GM21576 (cell line): ENCODE measurements at regions not wholly inside any gene's neighbourhood (a gene's known extent, or its start where the extent isn't known, plus 50 kb on each side); places are given as distances from the start of the nearest gene placed in this dataset.

ENCODE experiments used
- ATAC-seq: cut with Tn5 transposase; IDR thresholded peaks from one replicate; pipeline ENCODE4 v1.9.1; 2021; ENCODE audit warnings: mild to moderate bottlenecking, moderate library complexity; ENCODE audit not compliant: unreplicated experiment

DNA sequence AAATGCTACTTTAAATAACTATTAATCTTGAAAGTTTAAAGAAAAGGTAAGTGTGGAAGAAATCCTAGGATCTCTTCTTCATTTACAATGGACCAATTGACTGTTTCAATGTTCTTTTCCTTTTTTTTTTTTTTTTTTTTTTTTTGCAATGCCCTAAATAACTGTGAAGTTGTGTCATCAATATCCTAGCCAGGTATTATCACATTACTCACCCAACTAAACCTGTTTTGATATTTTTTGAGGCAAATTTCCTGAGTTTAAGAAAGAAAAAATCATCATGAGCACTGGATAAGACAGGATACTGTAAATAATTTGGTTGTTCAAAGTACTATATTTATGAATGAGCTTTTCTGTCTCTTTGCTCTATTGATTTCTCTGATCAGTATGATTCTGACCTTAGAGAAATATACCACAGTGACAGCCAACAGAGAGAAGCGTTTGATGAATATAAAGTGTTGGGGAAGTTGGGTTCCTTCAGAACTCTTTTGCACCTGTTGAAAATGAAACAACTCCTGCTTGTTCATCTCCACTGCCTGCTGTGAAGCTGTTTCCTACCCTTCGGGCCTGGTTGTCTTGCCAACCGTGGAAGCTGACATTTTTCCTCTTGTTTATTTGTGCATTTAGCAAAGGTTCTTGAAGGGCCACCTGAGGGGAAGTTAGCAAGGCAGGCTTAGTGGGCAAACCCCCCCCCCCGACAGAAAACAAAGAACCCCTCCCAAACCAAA lies 1220.5 kb upstream of the SLC10A2 start:
- no peak for ATAC-seq

DNA sequence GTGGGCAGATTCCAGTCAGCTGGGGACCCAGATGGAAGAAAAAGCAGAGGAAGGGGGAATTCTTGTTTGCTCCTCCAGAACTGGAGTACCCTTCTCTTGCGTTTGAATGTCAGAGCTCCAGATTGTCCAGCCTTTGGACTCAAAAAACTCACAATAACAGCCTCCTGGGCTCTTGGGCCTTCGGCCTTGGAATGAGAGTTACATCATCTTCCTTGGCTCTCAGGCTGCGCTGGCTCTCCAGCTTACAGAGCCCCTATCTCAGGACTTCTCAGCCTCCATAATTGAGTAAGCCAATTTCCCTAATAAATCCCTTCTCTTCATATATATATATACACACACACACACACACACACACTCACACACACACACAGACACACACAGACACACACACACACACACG lies 1215.7 kb upstream of the SLC10A2 start:
- no peak for ATAC-seq

DNA sequence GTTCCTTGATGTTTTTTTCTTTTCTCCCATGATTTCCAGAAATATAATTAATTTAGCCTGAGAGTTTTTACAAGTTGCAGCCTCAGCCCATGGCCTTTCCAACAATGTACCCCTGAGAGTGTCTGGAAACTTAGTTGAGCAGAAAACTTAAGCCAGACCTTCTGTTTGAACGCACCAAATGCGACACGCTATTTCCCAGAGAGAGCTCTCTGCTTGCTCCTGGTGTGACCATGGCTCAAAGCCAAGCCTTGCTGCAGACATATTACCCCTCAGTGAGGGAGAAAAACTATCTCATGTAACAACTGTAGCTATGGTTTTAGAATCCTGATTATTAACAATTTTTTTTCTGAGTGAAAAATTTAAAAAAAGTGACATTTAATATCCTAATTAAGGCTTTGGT lies 1204.5 kb upstream of the SLC10A2 start:
- ATAC-seq, result no peak

DNA sequence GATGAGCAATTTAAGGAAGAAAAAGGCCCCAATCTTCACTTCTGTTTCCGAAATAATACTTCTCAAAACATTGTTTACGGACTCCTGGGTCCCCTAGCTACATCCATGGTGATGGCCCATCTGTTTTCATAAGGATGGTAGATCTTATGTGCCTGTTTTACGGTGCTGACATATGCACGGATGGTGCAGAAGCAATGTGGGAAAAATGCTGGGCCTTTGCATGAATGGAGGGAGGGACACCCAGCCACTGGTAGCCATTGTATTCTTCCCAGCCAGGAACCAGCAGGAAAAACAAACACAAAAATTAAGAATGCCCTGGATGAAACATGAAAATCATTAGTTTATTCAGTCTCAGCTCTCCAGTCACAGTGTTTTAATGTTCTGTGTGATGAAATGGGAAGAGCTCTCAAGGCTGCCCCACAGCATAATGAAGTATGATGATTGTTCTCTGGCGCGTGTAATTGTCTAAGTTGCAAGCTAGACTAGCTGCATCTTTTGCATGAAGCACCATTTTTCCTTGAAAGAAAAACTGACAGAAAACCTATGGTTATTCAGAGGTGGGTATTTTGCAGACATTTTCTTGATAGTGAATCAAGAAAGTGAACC lies 1201.1 kb upstream of the SLC10A2 start:
- ATAC-seq, result no peak

DNA sequence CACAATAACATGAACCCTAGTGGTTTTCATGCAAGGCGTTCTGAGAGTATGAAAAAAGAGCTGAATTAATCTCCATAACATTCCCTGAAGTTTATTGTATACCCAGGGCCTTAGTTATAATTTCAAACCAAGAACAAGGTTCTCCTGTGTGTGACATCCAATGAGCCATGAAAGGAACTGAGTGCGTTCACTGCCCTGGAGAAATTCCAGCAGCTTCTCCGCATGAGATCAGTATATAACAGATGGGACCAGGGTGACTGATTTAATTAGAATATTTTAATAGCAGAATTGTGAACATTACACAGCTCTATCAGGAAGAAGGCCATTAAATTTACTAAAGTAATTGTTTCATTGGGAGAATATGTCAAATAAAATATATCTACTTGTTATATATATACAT lies 1190.5 kb upstream of the SLC10A2 start:
- no peak for ATAC-seq

DNA sequence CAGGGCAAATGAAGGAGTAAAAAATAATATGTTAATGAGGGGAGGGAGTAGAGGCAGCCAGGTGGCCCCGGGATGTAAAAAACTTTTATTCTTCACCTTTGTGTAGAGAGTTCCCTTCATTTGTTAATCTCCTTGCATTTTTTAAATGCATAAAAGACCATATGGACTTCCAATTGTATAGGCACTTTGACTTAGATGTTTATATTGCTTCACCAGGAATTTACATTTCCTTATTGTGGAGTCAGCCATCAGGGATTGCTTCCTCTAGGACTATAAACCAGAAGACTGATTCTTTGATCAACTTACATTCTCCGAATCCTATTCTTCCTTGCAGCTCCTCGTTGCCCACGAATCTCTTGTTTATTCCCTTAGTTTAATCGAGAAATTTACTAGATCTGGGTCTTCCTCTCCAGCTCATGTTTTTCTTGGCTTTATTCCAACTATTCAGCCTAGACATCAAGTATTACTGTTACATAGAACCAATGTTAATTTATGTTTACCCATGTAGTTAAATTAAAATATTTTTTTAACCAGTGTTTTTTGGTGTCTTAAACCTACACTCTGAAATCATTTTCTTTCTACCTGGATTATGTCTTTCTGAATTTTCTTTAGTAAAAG lies 1187.0 kb upstream of the SLC10A2 start:
- ATAC-seq, result no peak

DNA sequence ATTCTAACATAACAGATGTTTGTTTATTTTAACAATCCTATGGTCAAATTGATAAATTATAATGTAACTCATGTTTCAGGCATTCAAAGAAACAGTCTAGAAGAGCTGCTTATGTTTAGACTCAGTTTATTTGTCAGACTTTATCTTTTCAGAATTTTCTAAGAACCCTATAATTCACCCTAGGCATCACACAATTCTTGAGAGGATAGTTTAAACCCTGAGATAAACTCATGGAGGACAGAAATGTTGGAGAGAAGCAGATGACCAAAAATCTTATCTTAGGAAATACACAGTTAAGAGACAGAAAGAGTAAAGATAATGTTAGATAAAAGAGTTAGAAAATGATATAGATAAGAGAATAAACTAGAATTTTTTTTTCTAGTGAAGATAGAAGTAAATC lies 1185.7 kb upstream of the SLC10A2 start:
- ATAC-seq, result no peak

DNA sequence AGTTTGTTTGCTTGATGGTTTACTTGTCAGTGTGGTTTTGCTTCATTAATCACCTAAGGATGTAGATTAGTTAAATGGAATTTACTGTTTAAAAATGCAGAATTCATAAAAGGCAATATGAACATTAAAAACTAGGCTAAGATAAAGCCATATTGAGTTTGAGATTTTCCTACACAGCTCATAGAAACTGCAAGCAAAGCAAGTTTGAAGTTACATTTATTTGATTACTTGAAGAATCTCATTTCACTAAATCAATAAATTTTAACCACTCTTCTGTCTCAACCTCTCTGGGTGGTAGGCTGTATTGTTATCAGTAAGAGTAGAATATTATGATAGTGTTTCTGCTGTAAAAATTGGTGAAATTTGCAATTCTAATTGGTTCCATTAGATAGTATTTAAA lies 1180.7 kb upstream of the SLC10A2 start:
- no peak for ATAC-seq

DNA sequence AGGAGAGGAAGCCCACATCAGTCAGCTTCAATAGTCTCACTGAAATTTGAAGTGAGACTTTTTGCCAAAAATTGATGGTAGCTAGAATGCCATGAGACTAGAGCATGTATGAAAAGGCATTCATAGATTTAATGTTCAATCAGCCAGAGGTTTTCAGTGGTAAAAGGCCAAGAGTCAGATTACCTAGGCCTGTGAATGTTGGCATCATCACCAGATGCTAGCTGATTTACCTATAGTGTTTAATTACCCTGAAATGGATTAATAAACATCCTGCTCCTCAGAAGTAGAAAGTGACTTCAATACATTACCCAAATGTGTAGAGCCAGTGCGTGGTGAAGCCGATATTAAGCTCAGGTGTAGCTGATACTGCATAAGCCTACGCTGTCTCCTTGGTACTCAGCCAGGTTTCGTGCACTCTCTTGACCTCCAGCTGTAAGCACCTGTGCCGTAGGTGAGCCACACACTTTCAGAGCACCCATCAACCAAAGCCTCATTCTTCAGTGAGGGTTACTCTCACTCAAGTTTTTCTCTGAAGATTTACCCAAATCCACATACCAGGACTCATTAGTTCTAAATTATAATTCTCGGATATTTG lies 1140.3 kb upstream of the SLC10A2 start:
- no peak for ATAC-seq

DNA sequence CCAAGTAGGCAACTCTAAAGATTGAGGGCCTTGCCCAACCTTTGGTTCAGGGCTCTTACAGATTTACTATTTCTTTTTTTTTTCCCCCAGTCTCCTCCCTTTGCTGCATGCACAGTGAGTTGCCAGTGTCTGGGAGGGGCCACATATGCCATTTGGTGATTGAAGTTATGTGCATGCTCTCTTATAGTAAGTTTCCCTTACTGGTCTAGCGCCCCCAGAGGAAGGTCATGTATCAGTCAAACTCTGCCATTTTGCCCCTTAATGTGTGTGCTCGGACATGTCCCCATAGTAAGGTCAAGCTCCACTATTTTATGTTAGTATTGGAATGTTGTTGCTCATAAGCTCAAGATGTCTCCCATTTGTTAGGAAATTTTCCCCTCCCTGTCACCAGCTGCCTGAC lies 1138.0 kb upstream of the SLC10A2 start:
- ATAC-seq, result no peak

DNA sequence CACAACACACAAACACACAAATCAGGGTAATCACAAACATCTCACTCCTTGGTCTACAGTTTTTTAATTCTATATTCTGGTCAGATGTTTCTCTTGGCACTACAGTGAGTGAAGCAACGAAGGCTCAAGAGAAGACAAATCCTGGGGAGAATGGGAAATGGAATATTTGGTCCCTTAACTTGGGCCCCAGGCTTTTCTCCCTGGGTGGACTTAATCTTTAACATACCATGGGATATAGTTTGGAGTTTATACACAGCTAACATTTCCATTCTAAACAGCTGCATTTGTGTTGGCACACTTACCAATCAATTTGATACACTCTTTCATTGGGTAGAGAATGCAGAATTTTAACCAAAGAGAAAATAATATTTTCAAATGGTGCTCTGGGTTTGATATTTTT lies 1132.6 kb upstream of the SLC10A2 start:
- ATAC-seq, result no peak

DNA sequence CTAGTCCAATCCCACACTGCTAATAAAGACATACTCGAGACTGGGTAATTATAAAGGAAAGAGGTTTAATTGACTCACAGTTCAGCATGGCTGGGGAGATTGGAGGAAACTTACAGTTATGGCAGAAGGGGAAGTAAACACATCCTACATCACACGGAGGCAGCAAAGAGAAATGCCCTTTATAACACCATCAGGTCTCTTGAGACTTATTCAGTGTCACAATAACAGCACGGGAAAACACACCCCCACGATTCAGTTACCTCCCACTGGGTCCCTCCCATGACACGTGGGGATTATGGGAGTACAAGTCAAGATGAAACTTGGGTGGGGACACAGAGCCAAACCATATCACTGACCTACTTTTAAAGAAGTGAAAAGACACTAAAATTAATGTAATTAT lies 1130.4 kb upstream of the SLC10A2 start:
- ATAC-seq, result no peak

DNA sequence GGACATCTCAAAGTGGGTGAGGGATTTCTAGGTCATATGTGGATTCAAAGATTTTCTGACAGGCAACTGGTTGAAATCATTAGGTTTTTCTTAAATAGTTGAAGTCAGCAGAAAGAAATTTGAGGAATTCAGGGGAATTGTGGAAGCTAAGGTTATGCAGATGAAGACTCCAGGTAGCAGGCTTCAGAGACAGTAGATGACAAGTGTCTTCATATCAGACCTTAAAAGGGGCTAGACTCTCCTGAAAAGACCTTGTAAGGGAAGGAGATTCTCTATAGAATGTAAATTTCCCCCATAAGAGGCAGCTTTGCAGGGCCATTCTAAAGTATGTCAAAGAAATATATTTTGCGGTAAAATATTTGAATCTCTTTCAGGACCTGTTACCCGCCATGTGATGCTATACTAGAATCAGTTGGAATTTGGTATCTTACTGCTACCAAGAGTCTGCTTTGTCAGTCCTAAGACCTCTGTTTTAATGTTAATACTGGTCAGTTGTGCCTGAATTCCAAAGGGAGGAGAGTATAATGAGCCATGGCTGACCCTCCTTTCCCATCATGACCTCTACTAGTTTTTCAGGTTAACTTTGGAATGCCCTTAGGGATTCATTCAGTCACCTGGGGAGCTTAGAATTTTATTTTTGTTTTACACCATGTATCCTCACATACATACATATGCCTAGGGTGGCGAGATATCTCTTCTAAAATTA lies 1115.5 kb upstream of the SLC10A2 start:
- ATAC-seq, result no peak

DNA sequence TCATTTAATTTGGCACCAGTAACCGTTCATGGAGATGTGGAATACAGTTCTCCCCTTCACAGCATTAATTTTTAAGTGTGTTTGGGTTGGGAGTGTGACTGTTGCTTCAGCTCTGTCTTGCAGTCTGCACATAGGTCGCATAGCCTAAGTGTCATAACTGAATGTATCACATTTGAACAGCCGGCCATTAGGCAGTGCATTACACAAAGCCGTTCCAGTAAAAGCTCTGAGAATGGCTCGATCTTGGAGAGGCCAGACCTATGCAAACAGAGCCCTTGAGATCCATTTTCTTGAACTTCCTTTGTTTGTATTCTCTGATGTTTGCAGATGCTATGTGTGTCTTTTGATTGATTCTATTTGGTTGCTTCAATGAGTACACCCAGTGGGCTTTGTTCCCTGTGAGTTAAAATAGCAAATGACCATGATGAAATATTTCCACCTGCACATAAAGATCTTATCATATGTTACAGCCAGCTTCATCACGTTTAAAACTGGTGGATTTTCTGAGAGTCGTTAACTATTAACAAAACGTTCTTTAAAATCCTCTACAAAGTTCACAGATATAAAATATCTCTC lies 1104.9 kb upstream of the SLC10A2 start:
- no peak for ATAC-seq

DNA sequence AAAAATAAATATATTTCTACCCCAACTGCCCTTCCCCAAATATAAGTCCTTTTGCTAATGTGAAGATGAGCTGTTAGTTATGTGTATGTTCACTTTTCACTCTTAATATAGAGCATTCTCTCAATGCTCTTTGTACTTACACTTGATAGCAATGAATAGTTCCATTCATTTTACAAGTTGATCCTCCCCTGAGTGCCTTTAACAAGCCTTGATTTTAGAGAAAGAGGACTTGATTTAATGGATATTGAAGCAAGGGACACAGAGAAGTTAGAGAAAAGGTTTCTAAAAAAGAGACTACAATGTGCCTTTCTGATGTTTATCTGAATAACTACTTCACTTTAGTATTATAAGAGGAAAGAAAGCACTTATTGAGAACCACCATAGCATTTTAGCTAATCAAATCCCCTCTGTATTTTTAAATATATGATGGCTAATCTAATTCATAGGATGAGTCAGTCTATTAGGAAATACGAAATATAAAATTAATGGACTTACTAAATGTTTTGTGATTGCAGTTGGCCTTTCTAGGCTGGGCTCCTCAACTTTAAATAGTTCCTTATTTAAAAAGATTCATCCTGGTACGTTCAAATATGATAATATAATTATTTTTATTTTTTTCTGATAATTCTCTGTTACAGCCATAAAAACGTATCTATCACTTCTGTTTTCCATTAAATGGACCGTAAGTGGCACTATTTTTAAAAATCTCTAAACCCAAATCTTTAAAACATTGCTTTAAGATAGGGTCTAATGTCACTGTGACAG lies 1097.8 kb upstream of the SLC10A2 start:
- ATAC-seq, result no peak

DNA sequence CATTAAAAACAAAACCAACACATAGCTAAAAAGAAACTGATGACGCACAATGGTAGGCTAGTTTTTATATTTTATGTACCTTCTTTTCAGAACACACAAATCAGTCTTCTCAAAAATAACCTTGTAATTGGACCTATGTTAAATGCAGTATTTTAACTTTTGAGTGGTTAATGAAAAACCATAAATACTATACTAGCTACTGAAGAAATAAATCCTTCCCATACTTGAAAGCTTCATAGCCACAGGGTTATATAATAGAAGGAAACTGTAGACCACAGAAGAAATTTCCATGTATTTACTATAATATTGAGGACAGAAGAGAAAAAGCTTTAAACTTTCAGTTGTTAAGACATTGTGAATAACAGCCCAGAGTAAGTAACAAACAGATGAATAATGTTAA lies 1094.3 kb upstream of the SLC10A2 start:
- ATAC-seq, result no peak

DNA sequence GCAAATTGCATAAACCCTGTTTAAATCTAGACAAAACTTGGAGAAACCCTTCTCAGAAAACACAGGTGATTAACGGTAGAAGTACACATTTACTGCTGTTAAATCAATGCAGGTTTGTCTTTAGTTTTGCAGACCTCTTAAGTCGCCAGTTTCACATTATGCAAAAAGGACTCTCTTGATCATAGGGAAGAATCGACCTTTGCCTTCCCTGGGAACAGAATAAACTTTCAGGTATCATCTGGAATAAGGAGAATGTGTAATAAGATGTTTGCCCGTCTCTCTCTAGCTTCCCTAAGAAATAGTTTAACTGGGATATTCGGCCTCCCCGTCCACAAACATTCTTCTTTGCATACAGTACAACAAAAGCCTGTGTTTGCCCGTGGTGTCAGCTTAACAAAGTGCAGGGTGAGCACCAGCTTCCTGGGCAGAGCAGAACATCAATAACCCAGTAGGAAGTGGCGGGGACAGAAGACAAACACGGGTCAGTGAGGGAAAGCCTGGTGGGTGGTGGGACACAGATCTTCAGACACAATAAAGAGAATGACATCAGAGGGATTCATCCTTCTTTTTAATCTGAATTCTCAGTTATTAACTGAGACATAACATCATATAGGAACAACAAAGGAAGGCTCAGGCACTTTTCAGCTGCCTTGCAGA lies 1077.7 kb upstream of the SLC10A2 start:
- ATAC-seq, result no peak

DNA sequence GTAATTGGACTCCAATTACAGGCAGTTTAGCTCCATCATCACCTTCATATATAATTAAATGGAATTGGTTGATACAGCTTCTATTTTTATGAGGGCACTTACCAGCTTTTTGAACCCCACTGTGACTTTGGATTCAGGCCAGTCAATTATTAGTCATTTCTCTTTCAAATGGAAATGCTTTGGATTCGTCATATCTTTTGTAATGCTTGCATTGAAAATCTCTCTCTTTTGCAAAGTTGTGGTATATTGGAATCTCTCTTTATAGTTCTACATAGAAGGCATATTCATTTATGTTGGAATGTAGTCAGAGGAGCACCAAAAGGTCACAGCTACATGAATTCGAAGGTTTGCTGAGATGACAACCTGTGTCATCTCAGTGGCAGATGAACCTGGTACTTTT lies 1074.3 kb upstream of the SLC10A2 start:
- no peak for ATAC-seq

DNA sequence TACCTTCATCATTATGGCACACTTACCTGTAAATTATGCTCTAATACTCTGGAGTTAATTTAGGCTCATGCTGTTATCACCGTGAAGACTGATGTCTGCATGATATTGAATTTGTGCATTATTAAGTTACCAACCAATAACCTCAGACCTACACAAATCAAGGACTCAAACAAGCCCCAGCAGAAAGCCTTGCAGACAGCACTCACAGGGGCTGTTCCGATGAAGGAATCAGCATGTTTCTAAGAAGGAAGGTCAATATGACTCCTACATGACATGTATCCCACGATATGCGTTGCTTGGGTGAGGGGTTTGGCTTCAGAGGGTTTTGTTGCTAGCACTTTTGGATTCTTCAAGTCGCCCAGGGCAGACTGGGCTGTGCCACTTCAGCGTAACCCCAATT lies 1071.2 kb upstream of the SLC10A2 start:
- ATAC-seq, result no peak

DNA sequence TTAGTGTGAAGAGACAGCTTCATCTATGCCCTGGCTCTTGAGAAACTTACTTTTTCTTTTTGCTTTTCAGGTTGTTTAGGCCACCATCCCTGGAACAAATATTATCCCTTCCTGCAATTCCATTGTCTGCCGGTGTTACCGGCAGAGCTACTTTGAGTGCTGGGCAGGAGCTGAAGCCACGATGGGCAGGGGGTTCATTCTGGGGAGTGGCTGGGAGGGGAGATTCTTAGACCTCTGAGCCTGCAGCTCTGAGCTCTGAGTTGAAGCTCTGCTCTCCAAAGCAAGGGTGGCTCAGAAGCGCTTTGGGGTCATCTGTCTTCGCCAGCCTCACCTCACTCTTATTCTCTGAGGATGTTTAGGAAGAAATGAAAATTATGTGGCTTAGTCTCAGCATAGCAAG lies 1066.6 kb upstream of the SLC10A2 start:
- ATAC-seq, result no peak
